ENCODE measurements at regions not wholly inside any gene's neighbourhood (a gene's known extent, or its start where the extent isn't known, plus 50 kb on each side); places are given as distances from the start of the nearest gene placed in this dataset.

DNA sequence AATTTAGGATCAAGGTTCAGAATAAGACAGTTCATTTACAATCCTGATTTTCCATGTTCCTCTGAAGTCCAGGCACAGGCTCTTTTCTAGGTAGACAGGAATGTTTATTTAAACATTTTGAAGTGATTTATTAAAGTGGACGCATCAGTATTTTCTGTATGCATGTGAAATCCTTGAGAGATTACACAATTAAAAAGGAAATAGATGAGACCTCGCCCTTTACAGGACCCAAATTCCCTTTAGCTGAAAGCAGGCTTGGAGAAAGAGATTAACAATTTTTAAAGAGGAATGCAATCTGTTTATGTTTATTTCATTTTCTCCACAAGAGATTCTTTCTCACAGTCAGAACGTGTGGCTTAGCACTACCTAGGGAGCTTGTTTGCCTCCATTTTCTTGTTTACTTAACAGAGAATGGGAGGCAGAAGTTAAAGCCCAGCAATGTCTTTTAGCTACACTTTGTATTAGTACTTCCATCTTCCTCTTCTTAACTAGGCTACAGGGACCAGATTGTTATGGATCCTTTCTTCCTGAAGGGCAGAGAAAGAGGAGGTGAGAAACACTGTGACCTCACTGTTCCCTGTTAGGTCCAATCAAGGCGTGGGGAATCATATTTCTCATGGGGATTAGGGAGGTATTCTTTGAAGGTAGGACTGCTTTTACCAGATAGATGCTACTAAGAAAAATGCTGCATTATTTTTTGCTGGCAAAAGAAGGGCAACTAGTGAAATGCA, 416.0 kb downstream of the SH3GL2 start:
- H3K4me1 Mint-ChIP-seq, result peaks cover 14% of the 10 kb centered on the region
- no peaks in the 10 kb centered on the region for H3K36me3 Mint-ChIP-seq
- H3K9me3 Mint-ChIP-seq, result no peaks in the 10 kb centered on the region

More for the DNA sequence above, 416.0 kb downstream of the SH3GL2 start:
- no peak for TF ChIP-seq TCF7 (CRISPR knock-in tag; IDR thresholded peaks at IDR 0.05; ENCODE audit: low read depth)
- TF ChIP-seq, protein P1, sequence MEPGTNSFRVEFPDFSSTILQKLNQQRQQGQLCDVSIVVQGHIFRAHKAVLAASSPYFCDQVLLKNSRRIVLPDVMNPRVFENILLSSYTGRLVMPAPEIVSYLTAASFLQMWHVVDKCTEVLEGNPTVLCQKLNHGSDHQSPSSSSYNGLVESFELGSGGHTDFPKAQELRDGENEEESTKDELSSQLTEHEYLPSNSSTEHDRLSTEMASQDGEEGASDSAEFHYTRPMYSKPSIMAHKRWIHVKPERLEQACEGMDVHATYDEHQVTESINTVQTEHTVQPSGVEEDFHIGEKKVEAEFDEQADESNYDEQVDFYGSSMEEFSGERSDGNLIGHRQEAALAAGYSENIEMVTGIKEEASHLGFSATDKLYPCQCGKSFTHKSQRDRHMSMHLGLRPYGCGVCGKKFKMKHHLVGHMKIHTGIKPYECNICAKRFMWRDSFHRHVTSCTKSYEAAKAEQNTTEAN (CRISPR knock-in tag; IDR thresholded peaks at IDR 0.05), result no peak
- no peak for TF ChIP-seq SOX15 (CRISPR knock-in tag; IDR thresholded peaks at IDR 0.05)
- TF ChIP-seq JUN (CRISPR knock-in tag; IDR thresholded peaks at IDR 0.05), result no peak
- no peak for TF ChIP-seq MYBL2 (CRISPR knock-in tag; IDR thresholded peaks at IDR 0.05)
- no peak for TF ChIP-seq ETV6 (CRISPR knock-in tag; IDR thresholded peaks at IDR 0.05)
- TF ChIP-seq, protein P2, sequence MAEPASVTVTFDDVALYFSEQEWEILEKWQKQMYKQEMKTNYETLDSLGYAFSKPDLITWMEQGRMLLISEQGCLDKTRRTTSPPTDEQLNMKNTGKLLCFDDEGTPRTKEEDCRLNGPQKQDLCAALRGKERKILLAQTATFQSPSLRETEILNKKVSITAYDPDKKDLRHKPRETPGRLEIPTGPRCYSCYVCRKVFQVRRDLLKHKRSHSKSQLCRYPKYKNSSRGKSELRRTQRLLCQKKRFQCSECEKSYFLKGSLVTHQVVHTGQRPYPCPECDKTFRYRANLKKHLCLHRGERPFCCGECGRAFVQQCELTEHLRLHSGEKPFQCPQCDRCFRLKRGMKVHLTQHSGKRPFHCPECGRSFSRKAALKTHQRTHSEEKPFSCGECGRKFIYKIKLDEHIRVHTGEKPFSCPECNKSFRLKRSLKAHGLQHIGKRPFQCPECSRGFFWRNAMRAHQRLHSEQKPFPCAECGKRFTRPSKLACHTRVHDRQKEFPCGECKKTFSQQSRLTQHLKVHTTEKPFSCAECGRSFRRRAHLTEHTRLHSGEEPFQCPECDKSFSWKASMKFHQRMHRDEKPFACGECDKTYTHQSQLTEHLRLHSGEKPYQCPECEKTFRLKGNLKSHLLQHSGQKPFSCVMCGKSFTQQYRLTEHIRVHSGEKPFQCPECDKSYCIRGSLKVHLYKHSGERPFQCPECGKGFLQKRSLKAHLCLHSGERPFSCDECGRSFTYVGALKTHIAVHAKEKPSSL (CRISPR knock-in tag; conservative IDR thresholded peaks at IDR 0.05), result no peak
- no peak for TF ChIP-seq MAX (CRISPR knock-in tag; IDR thresholded peaks at IDR 0.05)
- no peak for TF ChIP-seq KAT7 (CRISPR knock-in tag; IDR thresholded peaks at IDR 0.05; ENCODE audit: borderline replicate concordance)
- TF ChIP-seq SMAD3 (CRISPR knock-in tag; IDR thresholded peaks at IDR 0.05; ENCODE audit: borderline replicate concordance), result no peak
- TF ChIP-seq MXD4 (CRISPR knock-in tag; IDR thresholded peaks at IDR 0.05; ENCODE audit: borderline replicate concordance), result no peak
- no peak for TF ChIP-seq ZNF396 (CRISPR knock-in tag; IDR thresholded peaks at IDR 0.05; ENCODE audit: borderline replicate concordance)
- no peak for TF ChIP-seq IRF2 (CRISPR knock-in tag; IDR thresholded peaks at IDR 0.05; ENCODE audit: borderline replicate concordance, low read depth)
- TF ChIP-seq, protein P3, sequence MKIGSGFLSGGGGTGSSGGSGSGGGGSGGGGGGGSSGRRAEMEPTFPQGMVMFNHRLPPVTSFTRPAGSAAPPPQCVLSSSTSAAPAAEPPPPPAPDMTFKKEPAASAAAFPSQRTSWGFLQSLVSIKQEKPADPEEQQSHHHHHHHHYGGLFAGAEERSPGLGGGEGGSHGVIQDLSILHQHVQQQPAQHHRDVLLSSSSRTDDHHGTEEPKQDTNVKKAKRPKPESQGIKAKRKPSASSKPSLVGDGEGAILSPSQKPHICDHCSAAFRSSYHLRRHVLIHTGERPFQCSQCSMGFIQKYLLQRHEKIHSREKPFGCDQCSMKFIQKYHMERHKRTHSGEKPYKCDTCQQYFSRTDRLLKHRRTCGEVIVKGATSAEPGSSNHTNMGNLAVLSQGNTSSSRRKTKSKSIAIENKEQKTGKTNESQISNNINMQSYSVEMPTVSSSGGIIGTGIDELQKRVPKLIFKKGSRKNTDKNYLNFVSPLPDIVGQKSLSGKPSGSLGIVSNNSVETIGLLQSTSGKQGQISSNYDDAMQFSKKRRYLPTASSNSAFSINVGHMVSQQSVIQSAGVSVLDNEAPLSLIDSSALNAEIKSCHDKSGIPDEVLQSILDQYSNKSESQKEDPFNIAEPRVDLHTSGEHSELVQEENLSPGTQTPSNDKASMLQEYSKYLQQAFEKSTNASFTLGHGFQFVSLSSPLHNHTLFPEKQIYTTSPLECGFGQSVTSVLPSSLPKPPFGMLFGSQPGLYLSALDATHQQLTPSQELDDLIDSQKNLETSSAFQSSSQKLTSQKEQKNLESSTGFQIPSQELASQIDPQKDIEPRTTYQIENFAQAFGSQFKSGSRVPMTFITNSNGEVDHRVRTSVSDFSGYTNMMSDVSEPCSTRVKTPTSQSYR (CRISPR knock-in tag; IDR thresholded peaks at IDR 0.05), result no peak
- TF ChIP-seq STAT6 (CRISPR knock-in tag; conservative IDR thresholded peaks at IDR 0.05; ENCODE audit: low read depth), result no peak
- Mint-ChIP-seq H3K27ac (no peak overlapping the region; the same call in 1 of the 2 replicates), H3K27me3 (ENCODE audit: low read depth) (no peaks in the 10 kb centered on the region; the same call in 1 of the 2 replicates), H3K4me3 (no peak overlapping the region)
- ChIA-PET CTCF (interaction anchor here (1.4 kb wide), 1 partner anchor 184 kb away, joined by 4 read pairs; no protein-coding TSS in a partner anchor), POLR2A (no interaction called here)
- ATAC-seq (peak; percentile 71), DNase-seq (ENCODE audit: low spot score) (no peak)

Data from WTC11 (cell line).